ENCODE measurements at regions not wholly inside any gene's neighbourhood (a gene's known extent, or its start where the extent isn't known, plus 50 kb on each side); places are given as distances from the start of the nearest gene placed in this dataset.
"Not testable (repeated sequence)": the region's sequence is repeated elsewhere in the genome, so short reads cannot be mapped to it uniquely, and the experiment has no call there.

GRCh38 chr7:84912537-84912936, 274.3 kb downstream of the SEMA3D start:
- no peak overlapping the region for H2AFZ ChIP-seq (ENCODE audit: low read length)

GRCh38 chr7:84912018-84912417, 274.8 kb downstream of the SEMA3D start:
- no peaks in the 10 kb centered on the region for H3K79me2 ChIP-seq (ENCODE audit: insufficient read depth, low read length)
- no peaks in the 10 kb centered on the region for H4K20me1 ChIP-seq (ENCODE audit: insufficient read depth, low read length)
- H3K4me2 ChIP-seq (ENCODE audit: insufficient read depth, low read length): no peak overlapping the region
- no peaks in the 10 kb centered on the region for H3K27me3 ChIP-seq (ENCODE audit: insufficient read depth, low read length)
- H3K9me3 ChIP-seq (ENCODE audit: low read depth, low read length): no peaks in the 10 kb centered on the region
- no peak overlapping the region for H2AFZ ChIP-seq (ENCODE audit: low read length)
- H3K27ac ChIP-seq (ENCODE audit: low read depth, low read length): no peak overlapping the region
- H3K4me3 ChIP-seq (ENCODE audit: insufficient read depth, low read length): no peak overlapping the region
- H3K36me3 ChIP-seq (ENCODE audit: insufficient read depth, low read length): no peaks in the 10 kb centered on the region
- no peak for DNase-seq (ENCODE audit: insufficient read length, low spot score, missing footprints)
- peaks cover 3% of the 10 kb centered on the region for H3K4me1 ChIP-seq (ENCODE audit: insufficient read depth, low read length)
- no peak for TF ChIP-seq CTCF (IDR thresholded peaks at IDR 0.05; ENCODE audit: extremely low read depth, low read depth, low read length)

More at GRCh38 chr7:84912537-84912936, 274.3 kb downstream of the SEMA3D start:
- Histone ChIP-seq H3K9me3 (ENCODE audit: low read depth, low read length) (no peaks in the 10 kb centered on the region), H3K4me1 (ENCODE audit: insufficient read depth, low read length) (peaks cover 3% of the 10 kb centered on the region), H3K36me3 (ENCODE audit: insufficient read depth, low read length) (no peaks in the 10 kb centered on the region), H3K79me2 (ENCODE audit: insufficient read depth, low read length) (no peaks in the 10 kb centered on the region), H3K4me2 (ENCODE audit: insufficient read depth, low read length) (no peak overlapping the region), H3K27ac (ENCODE audit: low read depth, low read length) (no peak overlapping the region), H4K20me1 (ENCODE audit: insufficient read depth, low read length) (no peaks in the 10 kb centered on the region), H3K4me3 (ENCODE audit: insufficient read depth, low read length) (no peak overlapping the region), H3K27me3 (ENCODE audit: insufficient read depth, low read length) (no peaks in the 10 kb centered on the region)
- no peak for TF ChIP-seq CTCF (IDR thresholded peaks at IDR 0.05; ENCODE audit: extremely low read depth, low read depth, low read length)
- no peak for DNase-seq (ENCODE audit: insufficient read length, low spot score, missing footprints)

- no peak for DNase-seq (ENCODE audit: insufficient read length, low spot score, missing footprints)
- Histone ChIP-seq H3K36me3 (ENCODE audit: insufficient read depth, low read length) (no peaks in the 10 kb centered on the region), H3K4me2 (ENCODE audit: insufficient read depth, low read length) (no peak overlapping the region), H3K79me2 (ENCODE audit: insufficient read depth, low read length) (no peaks in the 10 kb centered on the region), H4K20me1 (ENCODE audit: insufficient read depth, low read length) (no peaks in the 10 kb centered on the region), H3K27ac (ENCODE audit: low read depth, low read length) (no peak overlapping the region), H3K4me3 (ENCODE audit: insufficient read depth, low read length) (no peak overlapping the region), H3K27me3 (ENCODE audit: insufficient read depth, low read length) (no peaks in the 10 kb centered on the region), H3K4me1 (ENCODE audit: insufficient read depth, low read length) (peaks cover 3% of the 10 kb centered on the region), H2AFZ (ENCODE audit: low read length) (no peak overlapping the region), H3K9me3 (ENCODE audit: low read depth, low read length) (no peaks in the 10 kb centered on the region)
- no peak for TF ChIP-seq CTCF (IDR thresholded peaks at IDR 0.05; ENCODE audit: extremely low read depth, low read depth, low read length)
Observed at GRCh38 chr7:84911077-84911476, 275.8 kb downstream of the SEMA3D start.

- H2AFZ ChIP-seq (ENCODE audit: low read length); H3K4me3 ChIP-seq (ENCODE audit: insufficient read depth, low read length); H3K4me2 ChIP-seq (ENCODE audit: insufficient read depth, low read length); DNase-seq (ENCODE audit: insufficient read length, low spot score, missing footprints); H3K27me3 ChIP-seq (ENCODE audit: insufficient read depth, low read length); H3K4me1 ChIP-seq (ENCODE audit: insufficient read depth, low read length); H3K79me2 ChIP-seq (ENCODE audit: insufficient read depth, low read length); H3K9me3 ChIP-seq (ENCODE audit: low read depth, low read length); H4K20me1 ChIP-seq (ENCODE audit: insufficient read depth, low read length); H3K27ac ChIP-seq (ENCODE audit: low read depth, low read length); H3K36me3 ChIP-seq (ENCODE audit: insufficient read depth, low read length): not testable (repeated sequence)
Observed at GRCh38 chr7:84910322-84910721, 276.5 kb downstream of the SEMA3D start.
